ENCODE measurements at regions not wholly inside any gene's neighbourhood (a gene's known extent, or its start where the extent isn't known, plus 50 kb on each side); places are given as distances from the start of the nearest gene placed in this dataset.

GRCh38 chr2:832635-833034 lies 118.0 kb upstream of the SNTG2 start:
- no peak for TF ChIP-seq POLR2A (IDR thresholded peaks at IDR 0.05; ENCODE audit: low read length)
- TF ChIP-seq GATA1 (IDR thresholded peaks at IDR 0.05; ENCODE audit: low read depth, low read length), result no peak

Data from erythroblast (primary cell).